ENCODE measurements at regions not wholly inside any gene's neighbourhood (a gene's known extent, or its start where the extent isn't known, plus 50 kb on each side); places are given as distances from the start of the nearest gene placed in this dataset.

- TF ChIP-seq CTCF (conservative IDR thresholded peaks at IDR 0.05; ENCODE audit: low read length), result no peak
- no peak for TF ChIP-seq EZH2phosphoT487 (IDR thresholded peaks at IDR 0.05; ENCODE audit: borderline replicate concordance)
- Histone ChIP-seq H3K4me2 (ENCODE audit: low read depth, low read length, poor library complexity, severe bottlenecking) (no peak overlapping the region), H4K20me1 (ENCODE audit: insufficient read depth, low read length, poor library complexity, severe bottlenecking) (no peaks in the 10 kb centered on the region), H3K9me3 (ENCODE audit: insufficient read depth, low read depth, low read length) (no peaks in the 10 kb centered on the region), H3F3A (ENCODE audit: low read depth) (no peaks in the 10 kb centered on the region), H3K27me3 (ENCODE audit: insufficient read depth, low read length, poor library complexity, severe bottlenecking) (no peaks in the 10 kb centered on the region), H3K4me1 (ENCODE audit: insufficient read depth, low read length, poor library complexity, severe bottlenecking) (peaks cover 15% of the 10 kb centered on the region), H2AFZ (ENCODE audit: low read length) (no peak overlapping the region), H3K36me3 (ENCODE audit: insufficient read depth, low read length) (no peaks in the 10 kb centered on the region), H3K9me2 (replicated peaks; ENCODE audit: low read depth, low read length) (no peaks in the 10 kb centered on the region), H3K79me2 (ENCODE audit: insufficient read depth, low read length) (no peaks in the 10 kb centered on the region), H3K9ac (ENCODE audit: low read depth, low read length, poor library complexity, severe bottlenecking) (no peak overlapping the region), H3K4me3 (ENCODE audit: low read length, poor library complexity, severe bottlenecking) (no peak overlapping the region)
Observed at GRCh38 chr14:65336191-65336591, 76.3 kb upstream of the FUT8 start.

GRCh38 chr14:65339866-65340265, 72.7 kb upstream of the FUT8 start:
- Histone ChIP-seq H3K79me2 (ENCODE audit: insufficient read depth, low read length) (no peaks in the 10 kb centered on the region), H3K4me3 (ENCODE audit: low read length, poor library complexity, severe bottlenecking) (no peak overlapping the region), H3K4me1 (ENCODE audit: insufficient read depth, low read length, poor library complexity, severe bottlenecking) (peaks cover 1% of the 10 kb centered on the region), H3F3A (ENCODE audit: low read depth) (no peaks in the 10 kb centered on the region), H3K9me2 (replicated peaks; ENCODE audit: low read depth, low read length) (no peaks in the 10 kb centered on the region), H4K20me1 (ENCODE audit: insufficient read depth, low read length, poor library complexity, severe bottlenecking) (no peaks in the 10 kb centered on the region), H3K9ac (ENCODE audit: low read depth, low read length, poor library complexity, severe bottlenecking) (no peak overlapping the region), H3K36me3 (ENCODE audit: insufficient read depth, low read length) (no peaks in the 10 kb centered on the region), H2AFZ (ENCODE audit: low read length) (no peak overlapping the region), H3K4me2 (ENCODE audit: low read depth, low read length, poor library complexity, severe bottlenecking) (no peak overlapping the region), H3K27me3 (ENCODE audit: insufficient read depth, low read length, poor library complexity, severe bottlenecking) (no peaks in the 10 kb centered on the region), H3K9me3 (ENCODE audit: insufficient read depth, low read depth, low read length) (no peaks in the 10 kb centered on the region)
- TF ChIP-seq CTCF (conservative IDR thresholded peaks at IDR 0.05; ENCODE audit: low read length) (no peak), EZH2phosphoT487 (IDR thresholded peaks at IDR 0.05; ENCODE audit: borderline replicate concordance) (no peak)

- Histone ChIP-seq H3K9me3 (ENCODE audit: insufficient read depth, low read depth, low read length) (no peaks in the 10 kb centered on the region), H3K27me3 (ENCODE audit: insufficient read depth, low read length, poor library complexity, severe bottlenecking) (no peaks in the 10 kb centered on the region), H3K9me2 (replicated peaks; ENCODE audit: low read depth, low read length) (no peaks in the 10 kb centered on the region), H3K4me1 (ENCODE audit: insufficient read depth, low read length, poor library complexity, severe bottlenecking) (no peaks in the 10 kb centered on the region), H3K4me2 (ENCODE audit: low read depth, low read length, poor library complexity, severe bottlenecking) (no peak overlapping the region), H3F3A (ENCODE audit: low read depth) (no peaks in the 10 kb centered on the region), H3K79me2 (ENCODE audit: insufficient read depth, low read length) (no peaks in the 10 kb centered on the region), H3K9ac (ENCODE audit: low read depth, low read length, poor library complexity, severe bottlenecking) (no peak overlapping the region), H2AFZ (ENCODE audit: low read length) (no peak overlapping the region), H3K4me3 (ENCODE audit: low read length, poor library complexity, severe bottlenecking) (no peak overlapping the region), H3K36me3 (ENCODE audit: insufficient read depth, low read length) (no peaks in the 10 kb centered on the region), H4K20me1 (ENCODE audit: insufficient read depth, low read length, poor library complexity, severe bottlenecking) (no peaks in the 10 kb centered on the region)
- no peak for TF ChIP-seq CTCF (conservative IDR thresholded peaks at IDR 0.05; ENCODE audit: low read length)
- TF ChIP-seq EZH2phosphoT487 (IDR thresholded peaks at IDR 0.05; ENCODE audit: borderline replicate concordance), result no peak
Observed at GRCh38 chr14:65344011-65344410, 68.5 kb upstream of the FUT8 start.
